ENCODE measurements at regions not wholly inside any gene's neighbourhood (a gene's known extent, or its start where the extent isn't known, plus 50 kb on each side); places are given as distances from the start of the nearest gene placed in this dataset.
"Not testable (repeated sequence)": the region's sequence is repeated elsewhere in the genome, so short reads cannot be mapped to it uniquely, and the experiment has no call there.

GRCh38 chr7:29619111-29619510 is 55.5 kb downstream of the PRR15 start:
- DNase-seq (ENCODE audit: low spot score), result no peak

DNA sequence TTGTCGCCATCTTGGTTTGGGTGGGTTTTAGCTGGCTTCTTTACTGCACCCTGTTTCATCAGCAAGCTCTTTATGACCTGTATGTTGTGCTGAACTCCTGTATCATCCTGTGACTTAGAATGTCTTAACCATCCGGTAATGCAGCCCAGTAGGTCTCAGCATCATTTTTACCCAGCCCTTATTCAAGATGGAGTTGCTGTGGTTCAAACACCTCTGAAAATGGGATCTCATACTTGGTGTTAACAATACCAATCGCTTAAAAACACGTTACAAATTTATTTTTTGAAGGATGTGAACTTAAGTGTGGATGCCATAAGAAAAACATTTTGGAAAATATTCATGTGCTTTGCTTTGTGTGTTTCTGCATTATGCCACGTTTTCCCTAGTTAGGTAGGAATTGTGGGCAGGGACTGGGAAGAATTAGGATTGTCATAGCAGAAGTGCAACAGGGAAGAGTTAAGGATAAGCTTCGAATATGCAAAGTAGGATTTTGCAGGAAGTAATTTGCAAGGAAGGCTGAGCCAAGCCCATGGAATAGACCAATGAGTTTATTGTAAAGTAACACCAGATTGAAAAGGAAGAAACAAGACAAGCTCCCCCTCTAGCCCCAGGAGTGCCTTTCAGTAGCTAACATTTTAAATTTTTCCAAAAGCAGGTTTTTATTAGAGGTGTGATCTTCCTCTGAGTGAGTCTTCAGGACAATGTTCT is 56.4 kb downstream of the PRR15 start:
- DNase-seq (ENCODE audit: low spot score), result no peak

DNA sequence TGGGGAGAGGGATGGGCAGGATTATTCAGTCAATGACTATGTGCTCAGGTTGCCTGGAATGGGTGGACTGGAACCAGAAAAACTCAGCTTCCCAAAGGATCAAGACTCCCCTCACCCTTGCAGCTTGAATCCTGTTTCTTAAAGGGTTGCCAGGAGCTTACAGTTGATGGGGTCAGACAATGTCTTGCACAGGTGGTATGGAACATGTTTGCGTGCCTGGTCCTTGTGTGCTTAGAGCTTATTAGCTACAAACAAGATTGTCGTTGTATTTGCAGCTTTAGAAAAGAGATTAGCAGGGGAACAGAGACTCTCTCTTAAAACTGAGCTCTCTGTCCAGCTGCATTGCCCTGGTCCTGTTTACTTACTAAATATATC is 56.9 kb downstream of the PRR15 start:
- no peak for DNase-seq (ENCODE audit: low spot score)

DNA sequence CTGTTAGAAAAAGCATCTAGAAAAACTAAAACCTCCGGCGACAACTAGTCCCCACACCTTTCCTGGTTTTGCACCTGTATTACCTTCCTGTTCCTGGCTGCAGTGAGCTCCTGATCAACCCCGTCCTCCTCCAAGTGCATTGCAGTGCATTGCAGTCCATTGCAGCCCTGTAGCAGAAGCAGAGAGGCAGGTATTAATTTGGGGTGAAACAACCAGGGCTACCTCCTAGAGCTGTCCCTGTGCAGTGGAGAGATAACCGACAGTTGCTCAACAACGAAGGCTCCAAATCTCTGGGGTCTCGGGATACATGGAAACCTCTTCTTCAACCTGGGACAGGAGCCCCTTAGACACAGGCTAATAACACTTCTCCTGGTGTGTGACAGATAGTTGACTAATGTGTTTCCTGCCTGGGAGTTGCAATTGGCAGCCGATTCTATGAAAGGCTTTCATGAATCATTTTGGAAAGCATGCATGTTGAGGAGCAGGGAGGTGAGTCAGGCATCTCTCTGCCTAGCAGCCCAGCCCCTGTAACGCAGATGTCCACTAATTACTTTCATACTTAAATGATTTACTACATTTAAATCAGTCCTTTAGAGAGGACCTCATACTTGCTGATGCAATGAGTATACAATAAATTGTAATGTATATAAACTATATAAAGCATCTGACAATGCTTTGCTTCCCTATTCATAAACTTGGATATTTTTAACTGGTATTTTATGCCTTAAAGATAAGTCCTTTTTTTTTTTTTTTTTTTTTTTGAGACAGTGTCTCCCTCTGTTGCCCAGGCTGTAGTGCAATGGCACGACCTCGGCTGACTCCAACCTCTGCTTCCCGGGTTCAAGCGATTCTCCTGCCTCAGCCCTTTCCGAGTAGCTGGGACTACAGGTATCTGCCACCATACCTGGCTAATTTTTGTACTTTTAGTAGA is 59.0 kb downstream of the PRR15 start:
- DNase-seq (ENCODE audit: low spot score), result peak; percentile 97

- DNase-seq (ENCODE audit: low spot score), result no peak
Measured at GRCh38 chr7:29623973-29624372, 60.3 kb downstream of the PRR15 start.

DNA sequence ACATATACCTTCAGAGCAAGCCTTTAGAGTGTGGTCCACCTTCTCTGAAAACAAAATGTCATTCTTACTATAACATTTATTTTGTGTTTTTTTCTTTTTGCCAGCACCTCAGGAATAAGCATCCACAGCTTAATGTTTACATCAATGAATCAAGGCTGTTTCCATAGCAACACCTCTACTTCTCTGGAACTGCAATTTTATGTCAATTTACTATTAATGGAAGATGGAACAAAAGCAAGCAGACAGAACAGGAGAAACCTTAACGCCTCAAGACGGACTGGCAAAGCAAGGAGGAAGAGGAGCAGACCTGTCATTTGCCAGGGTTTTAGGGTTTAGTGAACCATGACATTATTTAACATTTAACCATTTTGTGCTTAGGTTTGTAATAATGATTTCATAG is 63.1 kb downstream of the PRR15 start:
- DNase-seq (ENCODE audit: low spot score), result no peak

- no peak for DNase-seq (ENCODE audit: low spot score)
Measured at GRCh38 chr7:29627631-29628030, 64.0 kb downstream of the PRR15 start.

DNA sequence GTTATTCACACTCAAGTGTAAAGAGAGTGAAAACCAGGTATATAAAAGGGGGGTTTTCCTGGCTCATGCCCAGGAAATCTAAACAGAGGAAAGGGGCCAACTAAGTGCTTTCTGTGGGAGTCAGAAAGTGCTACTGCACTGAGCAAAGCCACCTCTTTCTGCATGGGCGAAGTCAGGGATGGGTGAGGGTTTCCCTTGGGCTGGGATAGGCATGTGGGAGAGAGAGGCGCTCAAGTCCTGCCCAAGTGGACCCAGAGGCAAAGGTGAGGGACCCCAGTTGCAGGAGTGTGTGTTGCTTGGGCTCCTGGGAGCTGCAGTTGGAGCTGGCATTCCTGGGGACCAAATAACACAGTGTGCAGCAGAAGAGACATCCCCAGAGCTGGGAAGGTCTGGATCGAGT is 65.9 kb downstream of the PRR15 start:
- DNase-seq (ENCODE audit: low spot score), result no peak

GRCh38 chr7:29635067-29636008 is 71.7 kb downstream of the PRR15 start:
- DNase-seq (ENCODE audit: low spot score), result peak; percentile 82

GRCh38 chr7:29636009-29636351 is 72.3 kb downstream of the PRR15 start:
- DNase-seq (ENCODE audit: low spot score), result no peak

DNA sequence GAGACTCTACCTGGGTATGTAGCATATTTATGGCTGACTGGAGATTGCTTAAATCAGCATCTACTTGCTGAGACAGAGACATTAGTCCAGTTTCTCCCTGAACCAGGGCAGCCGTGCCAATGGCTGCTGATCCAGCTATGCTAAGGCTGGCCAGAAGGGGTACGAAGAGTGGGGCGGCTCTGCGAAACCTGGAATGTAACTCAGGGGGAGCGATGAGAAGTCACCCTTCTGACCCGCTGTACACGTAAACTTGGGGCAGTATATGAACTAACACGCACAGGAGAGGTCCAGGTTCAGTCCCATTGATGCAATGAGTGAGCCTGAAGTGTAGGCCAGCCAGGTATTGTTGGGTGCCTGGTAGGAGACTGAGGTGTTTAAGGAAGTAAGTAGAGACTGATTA is 73.7 kb downstream of the PRR15 start:
- DNase-seq (ENCODE audit: low spot score), result no peak

DNA sequence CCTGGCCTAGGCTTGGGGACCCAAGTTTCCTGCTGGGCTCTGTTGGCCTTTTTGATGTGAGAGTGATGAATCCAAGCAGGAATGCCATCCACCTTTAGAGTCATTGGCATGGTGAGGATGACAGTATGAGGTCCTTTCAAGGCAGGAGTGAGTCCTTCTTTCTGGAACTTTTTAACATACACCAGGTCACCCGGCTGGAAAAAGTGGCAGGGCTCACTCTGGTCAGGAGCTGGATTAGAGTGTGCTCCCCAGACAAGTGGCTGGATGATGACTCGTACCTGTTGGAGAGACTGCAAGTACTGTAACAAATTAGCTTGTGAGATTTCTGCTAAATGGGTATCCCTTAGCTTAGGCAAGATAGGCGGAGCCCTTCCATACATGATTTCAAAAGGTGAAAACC is 75.2 kb downstream of the PRR15 start:
- not testable (repeated sequence) for DNase-seq (ENCODE audit: low spot score)

GRCh38 chr7:29639386-29639785 is 75.8 kb downstream of the PRR15 start:
- no peak for DNase-seq (ENCODE audit: low spot score)

DNA sequence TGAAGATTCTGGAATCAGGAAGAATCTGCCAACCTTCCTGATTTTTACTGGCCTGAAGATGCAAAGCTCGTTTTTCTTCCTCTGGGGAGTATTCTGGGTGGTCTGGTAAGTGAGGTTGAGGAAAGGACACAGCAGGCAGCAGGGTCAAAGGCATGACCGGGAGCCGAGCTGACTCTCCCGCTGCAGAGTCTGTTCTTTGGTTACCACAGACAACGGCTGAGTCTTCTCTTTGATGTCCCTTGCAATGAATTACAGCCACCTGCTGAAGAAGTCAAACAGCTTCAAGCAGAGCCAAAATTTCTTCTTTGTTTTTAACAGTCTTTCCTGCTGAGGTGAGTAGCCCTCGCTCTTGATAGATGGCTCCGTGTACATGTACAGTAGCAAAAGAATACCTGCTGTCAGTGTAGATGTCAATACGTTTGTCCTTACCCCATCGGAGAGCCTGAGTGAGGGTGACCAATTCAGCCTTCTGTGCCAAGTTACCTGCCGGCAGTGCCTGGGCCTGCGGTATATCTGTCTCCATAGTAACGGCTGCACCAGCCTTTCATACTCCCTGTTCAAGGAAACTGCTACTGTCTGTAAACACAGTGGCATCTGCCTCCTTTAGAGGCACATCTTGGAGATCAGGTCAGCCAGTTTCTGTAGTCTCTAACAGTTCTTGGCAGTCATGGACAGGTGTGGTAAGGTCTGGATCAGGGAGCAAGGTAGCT is 76.4 kb downstream of the PRR15 start:
- peak; percentile 17 for DNase-seq (ENCODE audit: low spot score)

GRCh38 chr7:29641651-29642050 is 78.0 kb downstream of the PRR15 start:
- DNase-seq (ENCODE audit: low spot score), result no peak

DNA sequence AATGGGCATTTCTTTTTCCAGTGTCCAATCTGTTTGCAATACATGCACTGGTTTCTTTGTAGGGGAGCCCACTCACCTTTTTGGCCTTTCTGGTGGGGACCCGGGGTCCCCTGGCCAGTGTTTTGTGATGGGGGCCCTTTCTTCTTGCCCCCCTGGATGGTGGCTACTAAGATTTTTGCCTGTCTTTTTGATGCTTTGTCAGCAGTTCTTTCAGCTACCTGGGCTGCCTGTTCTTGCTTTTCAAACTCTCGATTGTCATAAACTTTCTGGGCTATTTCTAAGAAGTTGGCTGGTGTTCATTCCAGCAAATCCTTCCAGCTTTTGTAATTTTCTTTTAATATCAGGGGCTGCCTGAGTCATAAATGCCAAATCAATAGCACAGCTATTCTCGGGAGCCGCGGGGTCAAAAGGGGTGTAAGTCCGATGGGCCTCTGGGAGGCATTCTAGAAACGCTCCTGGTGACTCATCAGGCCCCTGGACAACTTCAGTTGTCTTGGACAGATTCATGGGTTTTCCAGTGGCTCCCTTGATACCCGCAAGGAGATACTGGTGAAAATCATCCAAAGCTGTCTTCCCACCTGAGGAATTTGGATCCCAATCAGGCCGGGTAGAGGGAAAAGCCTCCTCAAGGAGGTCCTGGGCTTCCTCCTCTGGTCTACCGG is 79.0 kb downstream of the PRR15 start:
- no peak for DNase-seq (ENCODE audit: low spot score)

- not testable (repeated sequence) for DNase-seq (ENCODE audit: low spot score)
Measured at GRCh38 chr7:29646116-29646515, 82.5 kb downstream of the PRR15 start.

DNA sequence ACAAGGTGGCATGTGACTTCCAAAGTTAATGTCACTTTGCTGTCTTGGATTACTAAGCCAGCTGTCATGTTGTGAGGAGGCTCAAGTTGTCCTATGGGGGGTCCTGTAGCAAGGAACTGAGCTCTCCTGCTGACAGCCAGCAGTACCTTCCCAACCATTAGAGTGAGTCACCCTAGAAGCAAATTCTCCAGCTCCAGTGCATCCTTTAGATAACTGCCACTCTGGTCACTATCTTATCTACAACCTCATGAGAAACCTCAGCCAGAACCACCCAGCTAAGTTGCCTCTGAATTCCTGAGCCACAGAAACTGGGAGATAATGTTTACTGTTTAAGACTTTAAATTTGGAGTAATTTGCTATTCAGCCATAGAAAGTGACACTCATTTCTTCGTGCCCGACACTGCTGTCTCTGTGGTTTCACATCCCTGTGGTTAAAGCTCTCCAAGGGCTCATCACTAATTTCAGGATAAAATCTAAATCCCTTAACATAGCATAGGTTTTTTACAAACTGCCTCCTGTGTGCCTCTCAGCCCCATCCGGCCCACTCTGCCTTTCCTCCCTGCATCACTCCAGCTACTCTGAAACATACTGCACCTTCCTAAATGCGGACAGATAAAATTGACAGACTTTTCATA is 83.5 kb downstream of the PRR15 start:
- no peak for DNase-seq (ENCODE audit: low spot score)

GRCh38 chr7:29647691-29648210 is 84.1 kb downstream of the PRR15 start:
- DNase-seq (ENCODE audit: low spot score), result not testable (repeated sequence)

GRCh38 chr7:29649028-29649716 is 85.5 kb downstream of the PRR15 start:
- no peak for DNase-seq (ENCODE audit: low spot score)
